Astrocyte (in vitro differentiated cells and primary cell): ENCODE measurements at regions not wholly inside any gene's neighbourhood (a gene's known extent, or its start where the extent isn't known, plus 50 kb on each side); places are given as distances from the start of the nearest gene placed in this dataset.
"Not testable (repeated sequence)": the region's sequence is repeated elsewhere in the genome, so short reads cannot be mapped to it uniquely, and the experiment has no call there.

Experiments used
- DNase-seq: peaks from one replicate; pipeline ENCODE4 v3.0.0-alpha.2; 2010; ENCODE audit warnings: low read depth
- FAIRE-seq: peaks from 2 replicates; lab custom pipeline; 2011; peaks lifted over from hg19 to GRCh38; lab: Jason Lieb, UNC
- H2AFZ ChIP-seq: 2 replicates; pipeline ENCODE4 v1.6.0; 2012; ENCODE audit warnings: low read depth, low read length, inconsistent platforms
- H3K27ac ChIP-seq: 2 replicates; pipeline ENCODE4 v1.5.1; 2011; ENCODE audit warnings: low read depth, low read length, inconsistent platforms
- H3K27me3 ChIP-seq: 2 replicates; pipeline ENCODE4 v1.6.0; 2011; ENCODE audit warnings: low read length, inconsistent platforms; ENCODE audit not compliant: insufficient read depth
- H3K36me3 ChIP-seq: 2 replicates; pipeline ENCODE4 v1.5.1; 2011; ENCODE audit warnings: low read length, inconsistent platforms; ENCODE audit not compliant: insufficient read depth
- H3K4me1 ChIP-seq: 2 replicates; pipeline ENCODE4 v1.5.1; 2011; ENCODE audit warnings: low read length, inconsistent platforms; ENCODE audit not compliant: insufficient read depth
- H3K4me2 ChIP-seq: 2 replicates; pipeline ENCODE4 v1.6.0; 2012; ENCODE audit warnings: low read length, inconsistent platforms
- H3K4me3 ChIP-seq: 2 replicates; pipeline ENCODE4 v1.5.1; 2011; ENCODE audit warnings: low read depth, mild to moderate bottlenecking, low read length, inconsistent platforms; ENCODE audit not compliant: insufficient read depth
- H3K79me2 ChIP-seq: 2 replicates; pipeline ENCODE4 v1.6.0; 2012; ENCODE audit warnings: mild to moderate bottlenecking, low read length, inconsistent platforms; ENCODE audit not compliant: insufficient read depth
- H3K9ac ChIP-seq: 2 replicates; pipeline ENCODE4 v1.6.0; 2012; ENCODE audit warnings: mild to moderate bottlenecking, low read length, inconsistent platforms
- H3K9me3 ChIP-seq: 2 replicates; pipeline ENCODE4 v1.5.1; 2012; ENCODE audit warnings: low read depth, mild to moderate bottlenecking, low read length, inconsistent platforms; ENCODE audit not compliant: insufficient read depth
- H4K20me1 ChIP-seq: 2 replicates; pipeline ENCODE4 v1.6.0; 2012; ENCODE audit warnings: low read length, inconsistent platforms; ENCODE audit not compliant: insufficient read depth
- H3K27ac Mint-ChIP-seq: one replicate; pipeline ENCODE4 v1.8.0; 2021; ENCODE audit warnings: mild to moderate bottlenecking, mixed read lengths; ENCODE audit not compliant: unreplicated experiment
- H3K27me3 Mint-ChIP-seq: one replicate; pipeline ENCODE4 v1.8.0; 2021; ENCODE audit warnings: low read depth, mixed read lengths; ENCODE audit not compliant: unreplicated experiment
- H3K36me3 Mint-ChIP-seq: one replicate; pipeline ENCODE4 v1.8.0; 2021; ENCODE audit warnings: low read depth, mixed read lengths; ENCODE audit not compliant: unreplicated experiment
- H3K4me1 Mint-ChIP-seq: one replicate; pipeline ENCODE4 v1.8.0; 2021; ENCODE audit warnings: low read depth, mixed read lengths; ENCODE audit not compliant: unreplicated experiment
- H3K4me3 Mint-ChIP-seq: one replicate; pipeline ENCODE4 v1.8.0; 2021; ENCODE audit warnings: mild to moderate bottlenecking, moderate library complexity, mixed read lengths; ENCODE audit not compliant: unreplicated experiment
- H3K9me3 Mint-ChIP-seq: one replicate; pipeline ENCODE4 v1.8.0; 2021; ENCODE audit warnings: mild to moderate bottlenecking, mixed read lengths; ENCODE audit not compliant: unreplicated experiment
- EZH2 ChIP-seq: IDR thresholded peaks from 2 replicates; pipeline ENCODE4 v1.6.1; 2012; ENCODE audit warnings: mild to moderate bottlenecking, low read length, inconsistent platforms; ENCODE audit not compliant: insufficient read depth
- TF ChIP-seq, protein P1 (sequence below): IDR thresholded peaks from 2 replicates; pipeline ENCODE4 v1.5.1; 2011; ENCODE audit warnings: low read depth, mild to moderate bottlenecking, inconsistent platforms, low read length, moderate library complexity; ENCODE audit not compliant: insufficient read depth

DNA sequence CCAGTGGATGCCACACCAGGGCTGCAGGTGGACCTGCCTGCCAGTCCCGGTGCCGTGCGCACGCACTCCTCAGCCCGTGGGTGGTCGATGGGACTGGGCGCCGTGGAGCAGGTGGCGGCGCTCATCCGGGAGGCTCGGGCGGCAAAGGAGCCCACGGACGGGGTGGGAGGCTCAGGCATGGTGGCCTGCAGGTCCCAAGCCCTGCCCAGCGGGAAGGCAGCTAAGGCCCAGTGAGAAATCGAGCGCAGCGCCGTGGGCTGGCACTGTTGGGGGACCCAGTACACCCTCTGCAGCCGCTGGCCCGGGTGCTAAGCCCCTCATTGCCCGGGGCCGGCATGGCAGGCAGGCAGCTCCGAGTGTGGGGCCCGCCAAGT lies 1171.8 kb upstream of the B3GALT2 start:
- no peaks in the 10 kb centered on the region for H3K27me3 Mint-ChIP-seq
- no peak overlapping the region for H3K4me3 Mint-ChIP-seq
- Histone ChIP-seq H3K4me1 (no peaks in the 10 kb centered on the region), H3K79me2 (no peaks in the 10 kb centered on the region), H2AFZ (no peak overlapping the region), H3K4me2 (no peak overlapping the region), H3K9me3 (no peaks in the 10 kb centered on the region), H3K9ac (no peak overlapping the region), H3K36me3 (no peaks in the 10 kb centered on the region), H3K27ac (no peak overlapping the region), H3K27me3 (no peaks in the 10 kb centered on the region), H3K4me3 (no peak overlapping the region), H4K20me1 (no peaks in the 10 kb centered on the region)
- H3K9me3 Mint-ChIP-seq = no peaks in the 10 kb centered on the region
- DNase-seq = no peak
- no peak for FAIRE-seq
- H3K27ac Mint-ChIP-seq = no peak overlapping the region
- H3K36me3 Mint-ChIP-seq = no peaks in the 10 kb centered on the region
- H3K4me1 Mint-ChIP-seq = no peaks in the 10 kb centered on the region
- TF ChIP-seq, protein P1, sequence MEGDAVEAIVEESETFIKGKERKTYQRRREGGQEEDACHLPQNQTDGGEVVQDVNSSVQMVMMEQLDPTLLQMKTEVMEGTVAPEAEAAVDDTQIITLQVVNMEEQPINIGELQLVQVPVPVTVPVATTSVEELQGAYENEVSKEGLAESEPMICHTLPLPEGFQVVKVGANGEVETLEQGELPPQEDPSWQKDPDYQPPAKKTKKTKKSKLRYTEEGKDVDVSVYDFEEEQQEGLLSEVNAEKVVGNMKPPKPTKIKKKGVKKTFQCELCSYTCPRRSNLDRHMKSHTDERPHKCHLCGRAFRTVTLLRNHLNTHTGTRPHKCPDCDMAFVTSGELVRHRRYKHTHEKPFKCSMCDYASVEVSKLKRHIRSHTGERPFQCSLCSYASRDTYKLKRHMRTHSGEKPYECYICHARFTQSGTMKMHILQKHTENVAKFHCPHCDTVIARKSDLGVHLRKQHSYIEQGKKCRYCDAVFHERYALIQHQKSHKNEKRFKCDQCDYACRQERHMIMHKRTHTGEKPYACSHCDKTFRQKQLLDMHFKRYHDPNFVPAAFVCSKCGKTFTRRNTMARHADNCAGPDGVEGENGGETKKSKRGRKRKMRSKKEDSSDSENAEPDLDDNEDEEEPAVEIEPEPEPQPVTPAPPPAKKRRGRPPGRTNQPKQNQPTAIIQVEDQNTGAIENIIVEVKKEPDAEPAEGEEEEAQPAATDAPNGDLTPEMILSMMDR = no peak
- no peak for TF ChIP-seq EZH2

DNA sequence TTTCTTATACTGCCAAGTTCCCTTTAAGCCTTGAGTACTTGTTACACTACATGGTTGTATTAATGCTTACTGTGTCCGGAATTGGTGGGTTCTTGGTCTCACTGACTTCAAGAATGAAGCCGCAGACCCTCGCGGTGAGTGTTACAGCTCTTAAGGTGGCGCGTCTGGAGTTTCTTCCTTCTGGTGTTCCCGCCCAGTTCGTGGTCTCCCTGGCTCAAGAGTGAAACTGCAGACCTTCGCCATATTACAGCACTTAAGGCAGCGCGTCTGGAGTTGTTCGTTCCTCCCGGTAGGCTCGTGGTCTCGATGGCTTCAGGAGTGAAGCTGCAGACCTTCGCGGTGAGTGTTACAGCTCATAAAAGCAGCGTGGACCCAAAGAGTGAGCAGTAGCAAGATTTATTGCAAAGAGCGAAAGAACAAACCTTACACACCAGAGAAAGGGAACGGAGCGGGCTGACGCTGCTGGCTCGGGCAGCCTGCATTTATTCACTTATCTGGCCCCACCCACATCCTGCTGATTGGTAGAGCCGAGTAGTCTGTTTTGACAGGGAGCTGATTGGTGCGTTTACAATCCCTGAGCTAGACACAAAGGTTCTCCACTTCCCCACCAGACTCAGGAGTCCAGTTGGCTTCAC lies 1171.3 kb upstream of the B3GALT2 start:
- not testable (repeated sequence) for H3K9me3 Mint-ChIP-seq, H2AFZ ChIP-seq, DNase-seq, H3K9ac ChIP-seq, H3K36me3 Mint-ChIP-seq, H3K27me3 Mint-ChIP-seq, H3K4me1 ChIP-seq, H3K4me3 Mint-ChIP-seq, H3K27me3 ChIP-seq, H3K36me3 ChIP-seq, H3K27ac Mint-ChIP-seq, FAIRE-seq, H3K4me2 ChIP-seq, H4K20me1 ChIP-seq, H3K4me1 Mint-ChIP-seq, H3K79me2 ChIP-seq, H3K27ac ChIP-seq, H3K9me3 ChIP-seq, H3K4me3 ChIP-seq

DNA sequence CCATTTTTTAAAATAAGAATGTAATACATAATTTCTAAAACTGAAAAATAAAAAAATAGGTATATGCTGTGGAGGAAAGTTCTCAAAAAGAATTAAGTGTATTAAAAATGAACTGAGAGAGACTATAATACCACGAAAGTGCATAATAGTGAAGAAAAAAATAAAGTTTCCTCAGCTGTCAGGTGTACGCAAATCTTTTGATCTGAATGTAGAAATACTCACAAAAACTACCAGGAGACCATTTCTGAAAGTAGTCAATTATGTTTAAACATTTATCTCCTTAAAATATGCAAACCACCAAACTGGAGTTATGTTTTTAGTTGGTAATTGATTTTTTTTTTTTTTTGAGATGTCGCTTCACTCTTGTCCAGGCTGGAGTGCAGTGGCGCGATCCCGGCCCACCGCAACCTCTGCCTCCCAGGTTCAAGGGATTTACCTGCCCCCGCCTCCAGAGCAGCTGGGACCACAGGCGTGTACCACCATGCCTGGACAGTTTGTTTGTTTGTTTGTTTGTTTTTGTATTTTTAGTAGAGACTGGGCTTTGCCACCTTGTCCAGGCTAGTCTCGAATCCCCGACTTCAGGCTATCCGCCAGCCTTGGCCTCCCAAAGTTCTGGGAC lies 1169.2 kb upstream of the B3GALT2 start:
- Histone ChIP-seq H4K20me1 (no peaks in the 10 kb centered on the region), H3K4me2 (no peak overlapping the region), H3K9ac (no peak overlapping the region), H3K36me3 (no peaks in the 10 kb centered on the region), H3K79me2 (no peaks in the 10 kb centered on the region), H2AFZ (no peak overlapping the region), H3K4me3 (no peak overlapping the region), H3K4me1 (no peaks in the 10 kb centered on the region), H3K27me3 (no peaks in the 10 kb centered on the region), H3K9me3 (no peaks in the 10 kb centered on the region), H3K27ac (no peak overlapping the region)
- FAIRE-seq = no peak
- H3K4me1 Mint-ChIP-seq = no peaks in the 10 kb centered on the region
- no peak for DNase-seq
- no peaks in the 10 kb centered on the region for H3K27me3 Mint-ChIP-seq
- no peak overlapping the region for H3K4me3 Mint-ChIP-seq
- TF ChIP-seq, protein P1 = no peak
- TF ChIP-seq EZH2 = no peak
- no peaks in the 10 kb centered on the region for H3K9me3 Mint-ChIP-seq
- no peaks in the 10 kb centered on the region for H3K36me3 Mint-ChIP-seq
- H3K27ac Mint-ChIP-seq = no peak overlapping the region
